ENCODE measurements at regions not wholly inside any gene's neighbourhood (a gene's known extent, or its start where the extent isn't known, plus 50 kb on each side); places are given as distances from the start of the nearest gene placed in this dataset.

DNA sequence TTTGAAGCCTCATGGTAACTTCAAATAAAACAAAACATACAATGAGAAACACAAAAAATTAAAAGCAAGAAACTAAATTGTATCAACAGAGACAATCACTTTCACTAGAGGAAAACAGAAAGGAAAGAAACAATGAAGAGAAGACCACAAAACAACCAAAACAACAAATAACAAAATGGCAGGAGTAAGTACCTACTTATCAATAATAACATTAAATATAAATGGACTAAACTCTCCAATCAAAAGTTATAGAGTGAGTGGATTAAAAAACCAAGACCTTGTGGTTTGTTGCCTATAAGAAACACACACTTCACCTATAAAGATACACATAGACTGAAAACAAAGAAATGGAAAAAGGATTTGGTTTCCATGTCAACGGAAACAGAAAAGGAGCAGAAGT is 830.1 kb upstream of the TMEFF2 start:
- TF ChIP-seq, protein P1, sequence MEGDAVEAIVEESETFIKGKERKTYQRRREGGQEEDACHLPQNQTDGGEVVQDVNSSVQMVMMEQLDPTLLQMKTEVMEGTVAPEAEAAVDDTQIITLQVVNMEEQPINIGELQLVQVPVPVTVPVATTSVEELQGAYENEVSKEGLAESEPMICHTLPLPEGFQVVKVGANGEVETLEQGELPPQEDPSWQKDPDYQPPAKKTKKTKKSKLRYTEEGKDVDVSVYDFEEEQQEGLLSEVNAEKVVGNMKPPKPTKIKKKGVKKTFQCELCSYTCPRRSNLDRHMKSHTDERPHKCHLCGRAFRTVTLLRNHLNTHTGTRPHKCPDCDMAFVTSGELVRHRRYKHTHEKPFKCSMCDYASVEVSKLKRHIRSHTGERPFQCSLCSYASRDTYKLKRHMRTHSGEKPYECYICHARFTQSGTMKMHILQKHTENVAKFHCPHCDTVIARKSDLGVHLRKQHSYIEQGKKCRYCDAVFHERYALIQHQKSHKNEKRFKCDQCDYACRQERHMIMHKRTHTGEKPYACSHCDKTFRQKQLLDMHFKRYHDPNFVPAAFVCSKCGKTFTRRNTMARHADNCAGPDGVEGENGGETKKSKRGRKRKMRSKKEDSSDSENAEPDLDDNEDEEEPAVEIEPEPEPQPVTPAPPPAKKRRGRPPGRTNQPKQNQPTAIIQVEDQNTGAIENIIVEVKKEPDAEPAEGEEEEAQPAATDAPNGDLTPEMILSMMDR (IDR thresholded peaks at IDR 0.05; ENCODE audit: insufficient read depth in 1 of 2, low read depth in 1 of 2, low read length in 1 of 2, severe bottlenecking in 1 of 2, unreplicated experiment in 1 of 2), result no peak
- intact Hi-C loops (cut with micrococcal nuclease; ENCODE audit: unreplicated experiment), result no loop called here
- Mint-ChIP-seq H3K9me3 (ENCODE audit: unreplicated experiment) (peaks cover 26% of the 10 kb centered on the region), H3K4me1 (ENCODE audit: low read depth, unreplicated experiment) (no peaks in the 10 kb centered on the region), H3K27me3 (ENCODE audit: insufficient read depth, unreplicated experiment) (no peaks in the 10 kb centered on the region), H3K36me3 (ENCODE audit: insufficient read depth, unreplicated experiment) (no peaks in the 10 kb centered on the region), H3K27ac (ENCODE audit: unreplicated experiment) (no peak overlapping the region), H3K4me3 (ENCODE audit: unreplicated experiment) (no peak overlapping the region)
- BruUV-seq (replicated peaks), result no TSS peak
- no peaks in the 10 kb centered on the region for H3K36me3 ChIP-seq (ENCODE audit: control insufficient read depth, insufficient read depth, low read length)
- ChIA-PET POLR2A (no interaction called here), CTCF (no interaction called here)
- DNase-seq, result no peak
- no peak overlapping the region for H3K4me3 ChIP-seq (ENCODE audit: low read depth, low read length)
- no peaks in the 10 kb centered on the region for H3K4me1 ChIP-seq
- no peaks in the 10 kb centered on the region for H3K27me3 ChIP-seq (replicated peaks; ENCODE audit: control insufficient read depth, insufficient read depth, low read length)
- no peaks in the 10 kb centered on the region; the same call in 1 of the 2 replicates for H3K9me3 ChIP-seq

DNA sequence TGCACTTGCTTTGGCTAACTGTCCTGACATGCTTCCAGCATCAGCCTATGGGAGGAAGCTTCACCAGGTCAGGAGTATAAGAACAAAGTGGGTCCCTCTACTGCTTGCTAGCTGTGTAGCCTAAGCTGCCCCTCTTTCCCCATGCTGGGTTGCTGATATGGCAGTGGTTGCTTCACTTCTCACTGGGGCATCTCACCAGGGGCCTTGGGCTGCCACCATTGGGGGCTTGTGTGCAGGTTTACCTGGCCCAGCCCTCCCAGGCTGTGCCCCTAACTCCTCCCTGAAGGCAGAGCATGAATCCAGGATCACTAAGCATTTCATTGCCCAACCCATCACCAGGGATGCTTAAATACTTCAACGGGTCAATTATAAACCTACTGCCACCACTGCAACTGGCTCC is 817.1 kb upstream of the TMEFF2 start:
- CTCF ChIA-PET, result no interaction called here
- BruUV-seq (replicated peaks), result no TSS peak
- no peak for DNase-seq
- Mint-ChIP-seq H3K9me3 (ENCODE audit: unreplicated experiment) (no peaks in the 10 kb centered on the region), H3K27ac (ENCODE audit: unreplicated experiment) (no peak overlapping the region), H3K4me1 (ENCODE audit: low read depth, unreplicated experiment) (no peaks in the 10 kb centered on the region), H3K27me3 (ENCODE audit: insufficient read depth, unreplicated experiment) (no peaks in the 10 kb centered on the region), H3K4me3 (ENCODE audit: unreplicated experiment) (no peak overlapping the region), H3K36me3 (ENCODE audit: insufficient read depth, unreplicated experiment) (no peaks in the 10 kb centered on the region)
- no peak overlapping the region for H3K4me3 ChIP-seq (ENCODE audit: low read depth, low read length)
- no peaks in the 10 kb centered on the region for H3K27me3 ChIP-seq (replicated peaks; ENCODE audit: control insufficient read depth, insufficient read depth, low read length)
- H3K36me3 ChIP-seq (ENCODE audit: control insufficient read depth, insufficient read depth, low read length), result no peaks in the 10 kb centered on the region
- POLR2A ChIA-PET, result no interaction called here
- intact Hi-C loops (cut with micrococcal nuclease; ENCODE audit: unreplicated experiment), result no loop called here
- no peaks in the 10 kb centered on the region for H3K4me1 ChIP-seq
- no peaks in the 10 kb centered on the region for H3K9me3 ChIP-seq
- TF ChIP-seq, protein P1 (IDR thresholded peaks at IDR 0.05; ENCODE audit: insufficient read depth in 1 of 2, low read depth in 1 of 2, low read length in 1 of 2, severe bottlenecking in 1 of 2, unreplicated experiment in 1 of 2), result no peak

DNA sequence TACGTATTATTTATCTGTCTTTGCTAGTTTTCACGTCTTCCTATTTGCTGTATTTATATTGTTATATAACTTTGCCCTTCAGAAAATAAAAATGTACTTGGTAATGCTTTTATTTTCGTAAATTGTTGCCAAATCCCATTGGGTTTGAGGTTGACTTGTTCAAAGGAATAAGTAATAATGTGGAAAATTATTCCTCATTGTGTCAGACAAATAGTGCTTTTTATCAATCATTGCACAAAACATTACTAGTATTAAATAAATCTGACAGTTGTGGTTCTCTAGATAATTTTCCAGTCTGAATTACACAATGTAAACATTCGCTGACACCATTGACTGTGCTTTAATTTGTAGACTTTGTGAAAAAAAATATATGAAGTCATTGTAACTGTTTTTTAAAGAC is 798.3 kb upstream of the TMEFF2 start:
- no peaks in the 10 kb centered on the region for H3K4me1 Mint-ChIP-seq (ENCODE audit: low read depth, unreplicated experiment)
- intact Hi-C loops (cut with micrococcal nuclease; ENCODE audit: unreplicated experiment), result no loop called here
- H3K27me3 Mint-ChIP-seq (ENCODE audit: insufficient read depth, unreplicated experiment), result no peaks in the 10 kb centered on the region

More for the DNA sequence above, 798.3 kb upstream of the TMEFF2 start:
- no peaks in the 10 kb centered on the region for H3K27me3 ChIP-seq (replicated peaks; ENCODE audit: control insufficient read depth, insufficient read depth, low read length)
- Mint-ChIP-seq H3K9me3 (ENCODE audit: unreplicated experiment) (no peaks in the 10 kb centered on the region), H3K36me3 (ENCODE audit: insufficient read depth, unreplicated experiment) (no peaks in the 10 kb centered on the region), H3K27ac (ENCODE audit: unreplicated experiment) (no peak overlapping the region), H3K4me3 (ENCODE audit: unreplicated experiment) (no peak overlapping the region)
- no peaks in the 10 kb centered on the region for H3K9me3 ChIP-seq
- no peak overlapping the region for H3K4me3 ChIP-seq (ENCODE audit: low read depth, low read length)
- ChIA-PET POLR2A (no interaction called here), CTCF (no interaction called here)
- H3K36me3 ChIP-seq (ENCODE audit: control insufficient read depth, insufficient read depth, low read length), result no peaks in the 10 kb centered on the region
- no peaks in the 10 kb centered on the region for H3K4me1 ChIP-seq
- no TSS peak for BruUV-seq (replicated peaks)
- no peak for DNase-seq
- TF ChIP-seq, protein P1 (IDR thresholded peaks at IDR 0.05; ENCODE audit: insufficient read depth in 1 of 2, low read depth in 1 of 2, low read length in 1 of 2, severe bottlenecking in 1 of 2, unreplicated experiment in 1 of 2), result no peak
